ENCODE measurements at regions not wholly inside any gene's neighbourhood (a gene's known extent, or its start where the extent isn't known, plus 50 kb on each side); places are given as distances from the start of the nearest gene placed in this dataset.

DNA sequence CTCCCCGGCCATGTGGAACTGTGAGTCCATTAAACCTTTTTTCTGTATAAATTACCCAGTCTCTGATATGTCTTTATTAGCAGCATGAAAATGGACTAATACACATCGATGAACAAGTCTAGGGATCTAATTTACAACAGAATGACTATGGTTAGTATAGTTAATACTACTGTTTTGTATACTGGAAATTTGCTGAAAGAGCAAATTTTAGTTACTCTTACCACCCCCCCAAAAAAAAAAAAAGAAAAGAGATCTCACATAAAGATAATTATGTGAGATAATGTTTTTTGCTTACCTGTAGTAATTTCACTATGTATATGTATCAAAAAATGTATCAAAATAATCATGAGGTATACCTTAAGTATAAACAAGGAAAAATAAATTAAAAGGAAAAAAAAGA lies 199.5 kb upstream of the GRM3 start:
- TF ChIP-seq FOXA1 (IDR thresholded peaks at IDR 0.05) (no peak), CTCF (IDR thresholded peaks at IDR 0.05; ENCODE audit: low read depth, low read length, missing input control) (no peak), MAX (IDR thresholded peaks at IDR 0.05) (no peak), RAD21 (IDR thresholded peaks at IDR 0.05) (no peak), TAF1 (conservative IDR thresholded peaks at IDR 0.05) (no peak), JUND (IDR thresholded peaks at IDR 0.05) (no peak), GABPA (IDR thresholded peaks at IDR 0.05 in 1 of 2, conservative IDR thresholded peaks at IDR 0.05 in 1 of 2) (no peak)
- TF ChIP-seq, protein P1, sequence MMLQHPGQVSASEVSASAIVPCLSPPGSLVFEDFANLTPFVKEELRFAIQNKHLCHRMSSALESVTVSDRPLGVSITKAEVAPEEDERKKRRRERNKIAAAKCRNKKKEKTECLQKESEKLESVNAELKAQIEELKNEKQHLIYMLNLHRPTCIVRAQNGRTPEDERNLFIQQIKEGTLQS (IDR thresholded peaks at IDR 0.05): no peak

Data from liver (tissue), 3 donors.